ENCODE measurements at regions not wholly inside any gene's neighbourhood (a gene's known extent, or its start where the extent isn't known, plus 50 kb on each side); places are given as distances from the start of the nearest gene placed in this dataset.

DNA sequence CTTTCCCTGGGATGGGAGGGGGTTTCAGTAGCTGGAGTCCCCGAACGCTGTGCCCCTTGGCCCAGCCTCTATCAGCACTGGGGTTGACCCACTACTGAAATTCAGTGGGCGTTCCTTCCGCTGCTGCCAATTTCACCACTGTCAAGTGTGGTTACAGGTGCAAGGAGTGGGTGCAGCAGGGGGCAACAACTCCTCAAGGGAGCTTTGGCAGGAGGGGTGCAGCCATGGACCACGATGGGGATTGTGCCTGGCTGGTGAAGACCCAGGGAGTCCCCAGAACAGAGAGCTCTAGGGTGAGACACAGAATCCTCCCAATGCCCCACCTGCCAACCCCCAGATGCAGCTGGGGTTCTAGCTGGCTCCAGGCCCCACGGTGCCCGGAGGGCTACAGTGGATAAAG, 123.5 kb upstream of the SDK2 start:
- no peak for ATAC-seq
- Histone ChIP-seq H3K36me3 (replicated peaks in 1 of 2; ENCODE audit: control insufficient read depth in 1 of 2, insufficient read depth in 2 of 2, low read length in 2 of 2) (no peaks in the 10 kb centered on the region), H3K4me1 (ENCODE audit: insufficient read depth, low read length) (peaks cover 10% of the 10 kb centered on the region; the same call in 1 of the 2 replicates), H3K9me3 (ENCODE audit: low read length) (no peaks in the 10 kb centered on the region), H3K4me2 (ENCODE audit: low read depth, low read length) (no peak overlapping the region), H3K9ac (ENCODE audit: insufficient read depth, low read depth, low read length) (no peak overlapping the region), H4K20me1 (ENCODE audit: insufficient read depth, low read length) (no peaks in the 10 kb centered on the region), H3K4me3 (replicated peaks in 1 of 3; ENCODE audit: insufficient read depth in 1 of 3, low read depth in 2 of 3, low read length in 3 of 3) (no peak overlapping the region), H3K27ac (ENCODE audit: extremely low read length, insufficient read depth, low read length) (no peak overlapping the region), H3K27me3 (ENCODE audit: control insufficient read depth in 1 of 2, insufficient read depth in 2 of 2, low read length in 2 of 2) (peaks cover 2 to 13% of the 10 kb centered on the region in 2 experiments; a peak in 4 of 5 replicates), H2AFZ (ENCODE audit: low read length) (no peak overlapping the region), H3K79me2 (ENCODE audit: insufficient read depth, low read length) (no peaks in the 10 kb centered on the region)
- 58% methylated on average over 5 of the region's 7 CpGs for WGBS (ENCODE audit: low lambda C conversion rate)
- POLR2A ChIA-PET, result no interaction called here
- in situ Hi-C loops (cut with HindIII; ENCODE audit: extremely low pct_ligation_motif_present, low pct_unique_long_range_greater_than_20kb), result no loop called here
- DNase-seq (ENCODE audit: low spot score), result no peak
- no TSS peak for BruUV-seq (replicated peaks)
- CTCF ChIA-PET (ENCODE audit: low intra/inter-chr PET ratio, low total read pairs), result no interaction called here
- intact Hi-C loops (cut with micrococcal nuclease; ENCODE audit: unreplicated experiment), result no loop called here
- FAIRE-seq, result no peak
- TF ChIP-seq ZNF331 (CRISPR knock-in tag; IDR thresholded peaks at IDR 0.05) (no peak), MZF1 (CRISPR knock-in tag; IDR thresholded peaks at IDR 0.05; ENCODE audit: borderline replicate concordance) (no peak), ZMYM2 (CRISPR knock-in tag; IDR thresholded peaks at IDR 0.05) (no peak), ZSCAN25 (CRISPR knock-in tag; IDR thresholded peaks at IDR 0.05) (no peak), HIC2 (CRISPR knock-in tag; IDR thresholded peaks at IDR 0.05; ENCODE audit: low read depth) (no peak), CBX5 (CRISPR knock-in tag; IDR thresholded peaks at IDR 0.05; ENCODE audit: borderline replicate concordance) (no peak)
- TF ChIP-seq, protein P1, sequence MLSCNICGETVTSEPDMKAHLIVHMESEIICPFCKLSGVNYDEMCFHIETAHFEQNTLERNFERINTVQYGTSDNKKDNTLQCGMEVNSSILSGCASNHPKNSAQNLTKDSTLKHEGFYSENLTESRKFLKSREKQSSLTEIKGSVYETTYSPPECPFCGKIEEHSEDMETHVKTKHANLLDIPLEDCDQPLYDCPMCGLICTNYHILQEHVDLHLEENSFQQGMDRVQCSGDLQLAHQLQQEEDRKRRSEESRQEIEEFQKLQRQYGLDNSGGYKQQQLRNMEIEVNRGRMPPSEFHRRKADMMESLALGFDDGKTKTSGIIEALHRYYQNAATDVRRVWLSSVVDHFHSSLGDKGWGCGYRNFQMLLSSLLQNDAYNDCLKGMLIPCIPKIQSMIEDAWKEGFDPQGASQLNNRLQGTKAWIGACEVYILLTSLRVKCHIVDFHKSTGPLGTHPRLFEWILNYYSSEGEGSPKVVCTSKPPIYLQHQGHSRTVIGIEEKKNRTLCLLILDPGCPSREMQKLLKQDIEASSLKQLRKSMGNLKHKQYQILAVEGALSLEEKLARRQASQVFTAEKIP (CRISPR knock-in tag; IDR thresholded peaks at IDR 0.05; ENCODE audit: borderline replicate concordance), result no peak
- TF ChIP-seq, protein P2, sequence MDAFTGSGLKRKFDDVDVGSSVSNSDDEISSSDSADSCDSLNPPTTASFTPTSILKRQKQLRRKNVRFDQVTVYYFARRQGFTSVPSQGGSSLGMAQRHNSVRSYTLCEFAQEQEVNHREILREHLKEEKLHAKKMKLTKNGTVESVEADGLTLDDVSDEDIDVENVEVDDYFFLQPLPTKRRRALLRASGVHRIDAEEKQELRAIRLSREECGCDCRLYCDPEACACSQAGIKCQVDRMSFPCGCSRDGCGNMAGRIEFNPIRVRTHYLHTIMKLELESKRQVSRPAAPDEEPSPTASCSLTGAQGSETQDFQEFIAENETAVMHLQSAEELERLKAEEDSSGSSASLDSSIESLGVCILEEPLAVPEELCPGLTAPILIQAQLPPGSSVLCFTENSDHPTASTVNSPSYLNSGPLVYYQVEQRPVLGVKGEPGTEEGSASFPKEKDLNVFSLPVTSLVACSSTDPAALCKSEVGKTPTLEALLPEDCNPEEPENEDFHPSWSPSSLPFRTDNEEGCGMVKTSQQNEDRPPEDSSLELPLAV (CRISPR knock-in tag; conservative IDR thresholded peaks at IDR 0.05; ENCODE audit: low read depth), result no peak
- TF ChIP-seq, protein P3, sequence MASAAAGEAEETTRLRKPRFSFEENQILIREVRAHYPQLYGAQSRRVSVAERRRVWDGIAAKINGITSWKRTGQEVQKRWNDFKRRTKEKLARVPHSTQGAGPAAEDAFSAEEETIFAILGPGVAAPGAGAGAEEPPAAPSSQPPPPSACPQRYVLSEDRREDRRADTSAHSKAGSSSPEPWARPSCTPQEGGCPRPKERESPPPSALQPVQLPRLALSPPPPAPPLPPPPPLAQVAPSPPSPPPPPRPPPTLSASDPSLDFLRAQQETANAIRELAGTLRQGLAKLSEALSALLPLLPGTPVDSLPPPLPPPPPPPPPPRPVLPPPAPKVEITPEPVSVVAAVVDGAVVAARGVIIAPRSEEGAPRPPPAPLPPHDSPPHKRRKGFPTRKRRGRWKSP (CRISPR knock-in tag; IDR thresholded peaks at IDR 0.05), result no peak
- TF ChIP-seq, protein P4, sequence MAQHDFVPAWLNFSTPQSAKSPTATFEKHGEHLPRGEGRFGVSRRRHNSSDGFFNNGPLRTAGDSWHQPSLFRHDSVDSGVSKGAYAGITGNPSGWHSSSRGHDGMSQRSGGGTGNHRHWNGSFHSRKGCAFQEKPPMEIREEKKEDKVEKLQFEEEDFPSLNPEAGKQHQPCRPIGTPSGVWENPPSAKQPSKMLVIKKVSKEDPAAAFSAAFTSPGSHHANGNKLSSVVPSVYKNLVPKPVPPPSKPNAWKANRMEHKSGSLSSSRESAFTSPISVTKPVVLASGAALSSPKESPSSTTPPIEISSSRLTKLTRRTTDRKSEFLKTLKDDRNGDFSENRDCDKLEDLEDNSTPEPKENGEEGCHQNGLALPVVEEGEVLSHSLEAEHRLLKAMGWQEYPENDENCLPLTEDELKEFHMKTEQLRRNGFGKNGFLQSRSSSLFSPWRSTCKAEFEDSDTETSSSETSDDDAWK (CRISPR knock-in tag; IDR thresholded peaks at IDR 0.05), result no peak
- TF ChIP-seq, protein P5, sequence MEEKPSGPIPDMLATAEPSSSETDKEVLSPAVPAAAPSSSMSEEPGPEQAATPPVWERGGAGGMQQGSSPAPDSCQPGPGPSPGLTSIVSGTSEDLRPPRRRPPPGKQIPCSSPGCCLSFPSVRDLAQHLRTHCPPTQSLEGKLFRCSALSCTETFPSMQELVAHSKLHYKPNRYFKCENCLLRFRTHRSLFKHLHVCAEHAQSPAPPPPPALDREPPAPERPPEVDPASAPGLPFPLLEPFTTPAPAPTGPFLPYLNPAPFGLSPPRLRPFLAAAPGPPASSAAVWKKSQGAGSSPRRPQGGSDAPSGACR (CRISPR knock-in tag; IDR thresholded peaks at IDR 0.05), result no peak

Measured in HepG2 (cell line).